Stimulated activated CD8-positive, alpha-beta memory T cell treated with anti-CD3 and anti-CD28 coated beads, Interleukin-15, amount 100 ng/mL, for 1 hour (primary cell): ENCODE measurements at regions not wholly inside any gene's neighbourhood (a gene's known extent, or its start where the extent isn't known, plus 50 kb on each side); places are given as distances from the start of the nearest gene placed in this dataset.
"Not testable (repeated sequence)": the region's sequence is repeated elsewhere in the genome, so short reads cannot be mapped to it uniquely, and the experiment has no call there.

Experiments used
- DNase-seq: peaks from one replicate; pipeline ENCODE4 v3.0.0-alpha.2; 2020; ENCODE audit warnings: low read depth

DNA sequence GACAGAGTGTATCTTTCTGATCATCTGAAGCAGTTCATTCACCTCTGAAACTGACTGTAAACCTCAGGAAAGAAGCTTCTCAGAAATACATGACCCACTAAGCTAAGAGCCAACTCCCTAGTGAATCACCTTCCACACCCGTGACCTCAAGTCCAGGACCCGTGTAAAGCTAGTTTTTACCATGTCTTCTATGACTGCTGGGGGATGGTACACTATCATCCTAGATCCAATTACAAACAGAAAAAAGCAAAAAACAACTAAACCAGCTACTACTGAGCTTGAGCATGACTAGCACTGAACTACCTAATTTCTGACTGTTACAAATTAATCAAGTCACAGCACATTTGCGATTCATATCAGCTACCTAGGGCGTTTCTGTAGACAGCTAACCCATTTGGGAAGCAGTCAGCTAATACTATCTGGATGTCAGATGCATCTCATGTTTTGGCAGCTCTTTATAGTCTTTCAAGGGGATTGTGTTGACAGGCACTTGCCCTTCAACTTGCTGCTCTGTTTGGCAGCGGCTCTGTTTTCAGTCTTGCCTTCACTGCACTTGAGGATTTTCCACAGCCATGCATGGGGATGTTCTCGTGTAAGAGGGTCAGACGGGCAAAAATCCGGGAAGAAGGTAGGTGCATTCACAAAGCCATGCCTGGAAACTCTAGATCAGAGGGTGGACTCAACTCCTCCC, 350.3 kb downstream of the ANAPC1 start:
- DNase-seq = not testable (repeated sequence)

GRCh38 chr2:111534910-111535352, 349.1 kb downstream of the ANAPC1 start:
- DNase-seq = no peak

DNA sequence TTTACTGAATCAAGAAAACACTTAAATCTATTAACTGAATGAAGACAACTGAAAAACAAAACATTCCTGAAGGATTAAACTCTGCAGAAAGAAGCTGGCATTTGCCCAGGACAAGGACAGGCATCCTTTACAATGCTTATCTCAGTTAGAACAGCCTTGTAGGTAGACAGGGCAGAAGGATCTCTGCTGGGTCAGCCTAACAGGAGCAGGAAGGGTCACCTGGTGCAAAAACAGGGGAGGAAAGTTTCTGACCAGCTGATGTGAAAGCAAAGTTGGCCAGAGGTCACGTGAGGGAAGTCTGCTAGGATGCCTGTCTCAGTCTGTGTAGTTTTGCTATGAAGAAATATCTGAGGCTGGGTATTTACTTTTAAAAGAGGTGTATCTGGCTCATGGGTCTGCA, 348.6 kb downstream of the ANAPC1 start:
- DNase-seq = no peak

- no peak for DNase-seq
Measured at GRCh38 chr2:111537078-111537655, 346.8 kb downstream of the ANAPC1 start.

DNA sequence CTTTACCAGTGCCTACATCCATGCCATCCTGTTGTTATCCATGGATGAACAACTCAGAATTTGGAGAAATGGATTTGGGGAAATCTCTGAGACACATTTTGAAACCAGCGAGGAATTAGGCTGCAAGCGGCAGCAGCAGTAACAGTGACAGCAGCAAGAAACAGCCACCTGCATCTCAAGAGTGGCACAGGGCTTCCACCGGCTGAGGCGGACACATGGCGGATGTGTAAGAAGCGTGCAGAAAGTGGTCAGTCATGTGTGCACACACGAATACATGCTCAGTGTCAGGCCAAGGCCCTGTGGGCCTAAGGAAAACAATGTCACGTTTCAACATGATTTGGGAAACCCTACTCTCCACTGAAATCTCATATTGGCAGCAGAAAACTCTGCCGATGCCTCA, 344.0 kb downstream of the ANAPC1 start:
- DNase-seq = not testable (repeated sequence)

DNA sequence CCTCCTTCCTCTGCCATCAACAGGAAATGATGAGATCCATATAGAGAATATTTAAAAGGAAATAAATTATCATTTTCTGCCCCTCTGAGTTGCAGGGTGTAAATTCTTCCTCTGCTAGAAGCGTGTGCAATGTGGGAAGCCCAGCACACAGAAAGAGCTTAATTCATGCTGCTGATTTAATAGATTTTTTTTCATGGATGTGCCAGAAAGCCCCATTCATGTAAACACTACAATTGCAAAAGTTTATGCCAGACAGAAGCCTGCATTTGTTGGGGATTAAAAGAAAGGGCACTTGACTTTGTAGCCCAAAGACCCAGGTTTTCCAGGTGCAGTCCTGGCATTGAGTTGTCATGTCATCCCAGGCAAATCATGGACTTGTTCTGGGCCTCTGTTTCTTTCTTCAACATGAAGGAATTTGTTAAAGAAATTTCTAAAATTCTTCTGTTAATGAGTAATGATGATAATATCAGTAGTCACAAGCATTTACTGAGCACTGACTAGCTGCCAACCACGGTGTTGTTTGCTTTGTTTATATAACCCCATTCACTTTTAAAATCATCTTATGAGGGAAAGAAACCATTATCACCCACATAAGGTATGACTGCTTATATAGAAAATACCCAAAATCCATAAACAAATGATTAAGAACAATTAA, 341.7 kb downstream of the ANAPC1 start:
- DNase-seq = not testable (repeated sequence)

DNA sequence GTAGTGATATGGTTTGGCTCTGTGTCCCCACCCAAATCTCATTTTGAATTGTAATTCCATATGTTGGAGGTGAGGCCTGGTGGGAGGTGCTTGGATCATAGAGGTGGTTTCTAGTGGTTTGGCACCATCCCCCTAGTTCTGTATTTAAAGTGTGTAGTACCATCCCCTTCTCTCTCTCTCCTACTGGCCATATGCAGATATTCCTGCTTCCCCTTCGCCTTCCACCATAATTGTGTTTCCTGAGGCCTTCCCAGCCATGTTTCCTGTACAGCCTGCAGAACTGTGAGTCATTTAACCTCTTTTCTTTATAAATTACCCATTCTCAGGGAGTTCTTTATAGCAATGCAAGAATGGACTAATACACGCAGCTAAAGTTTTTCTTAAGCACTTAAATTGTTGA, 340.0 kb downstream of the ANAPC1 start:
- not testable (repeated sequence) for DNase-seq

GRCh38 chr2:111545723-111546431, 338.1 kb downstream of the ANAPC1 start:
- not testable (repeated sequence) for DNase-seq

DNA sequence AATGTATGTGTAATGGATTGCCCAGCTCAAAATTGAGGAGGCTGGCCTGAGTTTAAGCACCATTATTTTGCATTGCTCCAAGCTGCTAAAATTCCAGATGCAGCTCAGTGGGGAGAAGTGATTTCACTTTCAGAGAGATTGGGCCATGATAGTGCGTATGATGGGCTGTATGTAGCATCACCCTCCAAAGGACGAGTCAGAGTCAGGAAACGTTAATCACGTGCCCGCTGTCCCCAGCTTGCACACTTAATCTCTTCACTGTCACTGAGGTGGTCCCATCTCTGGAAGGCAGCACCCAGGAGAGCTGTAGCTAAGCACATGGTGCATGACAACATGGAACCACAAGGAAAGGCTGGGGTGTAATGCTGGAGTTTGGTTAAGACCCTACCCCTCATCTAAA, 337.4 kb downstream of the ANAPC1 start:
- not testable (repeated sequence) for DNase-seq

DNA sequence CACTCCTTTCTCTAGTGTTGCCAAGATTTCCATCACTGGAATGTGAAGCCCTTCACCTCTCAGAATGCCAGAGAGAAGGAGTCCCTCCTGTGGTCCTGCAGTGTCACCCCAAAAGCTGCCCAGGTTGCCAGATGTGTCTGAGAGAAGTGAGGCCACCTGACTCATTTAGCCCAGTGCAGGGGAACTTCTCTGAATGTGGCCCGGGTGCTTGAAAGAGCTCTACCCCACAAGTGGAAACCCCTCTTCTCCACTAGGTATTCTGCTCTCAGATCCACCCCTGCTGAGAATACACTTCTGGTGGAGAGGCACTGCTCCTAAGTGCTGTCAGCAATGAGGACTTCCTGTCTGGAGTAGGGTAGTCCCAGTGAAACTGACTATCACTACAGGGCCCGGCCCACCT, 334.8 kb downstream of the ANAPC1 start:
- DNase-seq = not testable (repeated sequence)

DNA sequence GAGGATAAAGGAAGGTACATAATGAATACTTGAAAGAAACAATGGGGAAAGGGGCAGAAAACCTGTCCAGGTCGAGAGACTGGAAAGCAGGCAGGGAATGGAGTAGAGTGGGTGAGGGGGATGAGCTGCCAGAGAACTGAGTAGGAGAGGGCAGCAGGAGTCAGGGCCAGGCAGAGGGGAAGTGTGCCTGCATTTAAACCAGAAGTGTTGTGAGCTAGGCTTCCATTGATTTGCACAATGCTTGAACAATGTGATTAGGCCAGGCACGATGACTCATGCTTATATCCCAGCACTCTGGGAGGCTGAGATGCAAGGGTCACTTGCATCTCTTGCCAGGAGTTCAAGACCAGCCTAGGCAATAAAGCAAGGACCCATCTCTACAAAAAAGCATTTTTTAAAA, 332.6 kb downstream of the ANAPC1 start:
- not testable (repeated sequence) for DNase-seq

- DNase-seq = not testable (repeated sequence)
Measured at GRCh38 chr2:111552625-111553024, 331.4 kb downstream of the ANAPC1 start.

GRCh38 chr2:111559301-111559700, 324.7 kb downstream of the ANAPC1 start:
- not testable (repeated sequence) for DNase-seq

GRCh38 chr2:111559814-111560213, 324.2 kb downstream of the ANAPC1 start:
- DNase-seq = not testable (repeated sequence)

DNA sequence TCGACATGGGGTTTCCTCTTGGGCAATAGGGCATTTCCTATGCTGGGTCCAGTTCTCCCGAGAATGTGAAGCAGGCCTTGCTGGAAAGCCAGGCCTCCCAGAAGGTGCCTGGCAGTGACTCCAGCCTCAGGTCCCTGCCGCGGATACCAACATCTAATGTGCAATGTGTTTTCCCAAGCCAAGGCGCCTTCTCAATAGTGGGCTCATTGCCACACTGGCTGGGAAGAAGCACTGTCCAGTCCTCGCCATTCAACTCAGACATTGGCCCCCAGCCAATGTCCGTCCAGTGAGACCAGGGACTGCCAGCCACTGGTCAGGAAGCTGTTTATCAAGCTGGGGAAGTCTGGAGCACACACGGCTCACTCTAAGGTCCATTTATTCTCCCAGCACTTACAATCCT, 317.9 kb downstream of the ANAPC1 start:
- DNase-seq = not testable (repeated sequence)

GRCh38 chr2:111567233-111567632, 316.8 kb downstream of the ANAPC1 start:
- not testable (repeated sequence) for DNase-seq

GRCh38 chr2:111569356-111570199, 314.4 kb downstream of the ANAPC1 start:
- DNase-seq = not testable (repeated sequence)

- not testable (repeated sequence) for DNase-seq
Measured at GRCh38 chr2:111570300-111571114, 313.5 kb downstream of the ANAPC1 start.

GRCh38 chr2:111574803-111575202, 309.2 kb downstream of the ANAPC1 start:
- DNase-seq = not testable (repeated sequence)

DNA sequence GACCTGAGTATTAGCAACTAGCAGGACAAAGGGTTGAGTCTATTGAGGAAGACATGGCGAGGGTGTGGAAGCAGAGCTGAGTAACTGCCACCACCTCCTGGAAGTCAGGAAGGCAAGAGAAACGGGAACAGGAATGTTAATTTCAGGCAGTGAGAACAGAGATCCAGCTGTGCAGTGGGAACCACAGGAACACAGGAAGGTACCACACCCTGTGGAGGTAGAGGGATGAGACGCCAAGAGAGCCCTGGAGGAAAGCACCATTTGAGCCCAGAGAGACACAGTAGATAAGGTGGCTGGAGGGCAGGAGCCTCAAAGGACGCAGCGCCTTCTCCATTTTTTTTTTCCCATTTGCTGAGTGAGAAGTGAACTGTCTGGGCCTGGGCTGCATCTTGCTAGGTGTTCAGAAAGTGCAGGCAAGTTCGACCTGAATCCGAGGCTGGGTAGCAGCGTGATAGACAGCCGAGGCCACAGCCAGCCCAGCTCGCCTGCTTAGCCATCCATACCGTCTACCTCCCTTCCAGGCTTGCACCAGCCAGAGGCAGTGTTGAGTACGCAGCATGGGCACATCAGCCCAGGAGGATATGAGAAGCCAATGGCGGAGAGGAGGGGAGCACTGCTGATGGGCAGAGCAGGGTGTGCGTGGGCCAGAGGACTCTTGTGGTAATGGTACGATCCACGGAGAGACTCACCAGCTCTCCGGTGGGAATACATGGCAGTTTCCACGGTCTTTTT, 306.7 kb downstream of the ANAPC1 start:
- not testable (repeated sequence) for DNase-seq
